ENCODE measurements at regions not wholly inside any gene's neighbourhood (a gene's known extent, or its start where the extent isn't known, plus 50 kb on each side); places are given as distances from the start of the nearest gene placed in this dataset.

DNA sequence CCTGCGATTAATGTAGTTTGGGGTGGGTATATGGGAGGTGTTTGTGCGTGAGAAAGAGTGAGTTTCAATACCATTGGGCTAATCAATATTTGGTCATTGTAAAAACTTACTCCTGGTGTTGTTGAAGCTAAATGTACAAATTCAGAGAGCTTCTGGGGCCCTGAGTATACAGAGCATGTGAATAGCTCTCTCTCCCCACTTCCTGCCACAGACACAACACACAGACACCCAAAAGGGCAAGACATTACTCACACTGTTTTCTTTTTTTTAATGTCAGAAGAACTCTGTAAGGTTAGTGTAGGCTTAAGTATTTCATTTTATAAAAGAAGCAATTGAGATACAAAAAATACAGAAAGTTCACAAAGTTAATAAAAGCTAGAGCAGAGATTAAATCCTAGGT is 151.3 kb upstream of the KCNIP4 start:
- DNase-seq: no peak

DNA sequence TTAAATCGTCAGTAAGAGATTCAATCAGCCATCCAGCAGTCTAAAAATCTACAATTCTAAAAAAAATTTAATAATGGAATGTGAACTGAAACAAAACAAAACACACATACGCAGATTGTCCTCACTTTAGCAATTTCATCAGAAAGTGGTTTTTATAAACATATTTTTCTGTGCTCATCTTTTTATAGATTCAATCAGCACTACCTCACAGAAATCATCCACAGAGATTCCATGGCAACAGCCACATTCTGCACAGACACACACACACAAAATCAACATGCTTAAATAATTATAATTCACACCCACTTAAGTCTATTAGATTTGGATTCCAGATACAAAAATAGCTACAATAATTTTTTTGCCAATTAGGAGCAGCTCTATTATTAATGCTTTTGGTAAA is 149.0 kb upstream of the KCNIP4 start:
- no peak for DNase-seq

DNA sequence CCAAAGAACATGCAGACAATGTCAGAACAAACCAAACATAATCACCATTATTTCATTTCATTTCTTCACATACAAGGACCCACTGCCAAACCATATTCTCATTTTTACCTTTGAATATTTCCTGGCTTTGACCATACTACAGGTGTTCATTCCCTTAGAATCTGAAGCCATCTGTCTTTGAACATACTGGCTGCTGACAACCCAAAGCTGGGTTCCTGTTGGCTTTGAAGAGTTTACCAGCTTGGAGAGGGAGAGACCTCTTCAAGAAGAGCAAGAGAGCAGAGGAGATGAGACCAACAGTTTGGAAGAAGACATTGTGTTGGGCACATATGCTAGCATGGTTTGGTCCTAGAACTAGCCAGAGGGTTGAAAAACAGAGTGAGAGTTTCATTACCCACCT is 145.6 kb upstream of the KCNIP4 start:
- no peak for DNase-seq

DNA sequence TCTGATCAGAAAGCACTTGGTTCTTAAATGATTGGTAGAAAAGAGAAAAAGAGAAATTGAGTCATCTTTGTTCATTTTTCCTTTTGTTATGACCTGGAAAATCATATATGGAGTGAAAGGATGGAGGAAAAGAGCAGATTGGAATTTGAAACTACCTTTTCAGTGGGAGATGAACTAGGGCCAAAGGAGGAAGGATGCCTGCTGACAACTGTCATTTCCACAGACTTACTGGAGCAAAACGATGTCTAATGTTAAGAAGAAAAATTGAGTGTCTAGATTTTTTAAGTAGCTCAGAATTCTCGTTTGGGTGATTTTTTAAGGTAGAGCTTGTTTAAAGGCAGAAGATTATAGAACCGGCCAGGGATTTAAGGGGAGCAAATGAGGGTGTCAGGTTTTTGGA is 144.6 kb upstream of the KCNIP4 start:
- no peak for DNase-seq

DNA sequence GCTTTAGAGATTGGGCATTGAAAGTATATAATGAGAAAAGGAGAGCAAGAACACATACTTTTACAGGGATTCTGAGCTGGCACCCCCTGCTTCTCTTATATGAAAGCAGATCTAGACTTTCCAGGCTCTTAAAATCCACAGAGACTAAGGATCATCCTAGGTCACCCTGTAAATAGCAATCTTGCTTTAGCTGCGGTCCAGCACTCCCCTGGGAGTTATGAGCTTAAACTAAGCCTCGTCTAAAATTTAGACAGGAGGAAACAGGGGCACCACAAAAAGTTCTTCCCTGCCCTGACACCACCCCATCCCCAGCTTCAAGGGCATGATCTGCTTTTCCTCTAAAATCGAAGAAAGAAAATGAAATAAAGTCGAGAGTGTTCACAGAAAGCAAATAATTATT is 143.3 kb upstream of the KCNIP4 start:
- DNase-seq: no peak

DNA sequence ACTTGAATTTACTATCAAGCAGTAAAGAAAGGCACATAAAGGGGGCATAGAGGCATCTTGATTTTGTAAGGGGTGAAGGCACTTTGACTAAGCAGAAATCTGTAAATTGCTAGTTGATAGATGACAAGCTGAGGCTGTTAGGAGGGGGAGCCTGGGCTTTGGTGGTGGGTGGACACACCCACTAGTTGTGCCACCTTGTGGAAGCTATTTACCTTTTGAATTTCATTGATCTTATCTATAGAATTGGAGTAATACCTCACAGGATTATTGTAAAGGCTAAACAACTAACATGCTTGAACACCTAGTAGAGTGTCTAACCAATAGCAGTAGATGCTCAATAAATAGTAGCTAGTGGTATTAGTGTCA is 142.8 kb upstream of the KCNIP4 start:
- DNase-seq: no peak

DNA sequence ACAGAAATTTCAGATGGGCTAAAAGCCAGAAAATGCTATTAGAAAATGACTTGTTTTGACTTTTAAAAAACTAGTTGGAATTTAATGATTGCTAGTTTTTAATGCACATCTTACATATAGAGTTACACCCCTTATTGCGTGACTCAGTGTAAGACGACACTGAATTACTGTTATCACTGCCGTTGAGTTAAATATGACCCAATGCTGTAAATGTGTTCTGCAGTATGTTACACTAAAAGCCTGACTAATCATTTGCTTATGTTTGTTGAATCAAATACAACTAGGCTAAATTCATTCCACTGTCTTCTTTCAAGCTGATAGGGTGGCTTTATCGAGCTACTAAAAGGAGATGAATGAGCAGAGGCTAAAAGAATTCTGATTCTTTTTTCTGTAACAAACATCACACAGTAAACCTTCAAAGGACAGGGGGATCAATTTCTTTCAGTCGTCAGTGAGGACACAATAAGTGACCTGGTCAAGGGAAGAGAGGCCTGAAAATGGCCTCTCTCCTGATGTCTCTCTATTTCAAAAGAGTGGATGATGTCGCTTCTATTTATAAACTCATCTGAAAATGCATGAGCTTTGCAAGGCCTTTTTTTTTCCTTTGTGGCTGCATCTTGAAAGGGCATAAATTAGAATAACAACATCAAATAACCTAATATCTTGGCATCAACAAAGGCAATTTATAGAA is 142.2 kb upstream of the KCNIP4 start:
- DNase-seq: no peak

DNA sequence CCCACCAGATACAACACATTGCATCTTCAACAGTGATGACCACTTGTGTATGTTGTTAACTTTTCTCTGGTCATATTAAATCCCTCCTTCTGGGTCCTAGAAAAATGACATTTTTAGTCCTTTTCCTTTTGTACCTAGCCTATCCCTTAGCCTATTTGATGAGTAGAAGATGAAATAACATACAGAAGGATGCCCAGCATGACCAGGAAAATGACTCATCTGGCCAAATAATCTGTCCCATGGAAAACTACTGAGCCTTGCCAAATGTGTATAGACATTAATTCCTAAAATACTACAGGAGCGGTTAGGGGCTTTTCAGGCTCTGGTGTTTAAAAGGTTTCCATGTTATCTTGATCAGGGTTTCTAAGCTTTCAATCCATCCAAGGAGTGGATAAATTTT is 129.0 kb upstream of the KCNIP4 start:
- DNase-seq: no peak

DNA sequence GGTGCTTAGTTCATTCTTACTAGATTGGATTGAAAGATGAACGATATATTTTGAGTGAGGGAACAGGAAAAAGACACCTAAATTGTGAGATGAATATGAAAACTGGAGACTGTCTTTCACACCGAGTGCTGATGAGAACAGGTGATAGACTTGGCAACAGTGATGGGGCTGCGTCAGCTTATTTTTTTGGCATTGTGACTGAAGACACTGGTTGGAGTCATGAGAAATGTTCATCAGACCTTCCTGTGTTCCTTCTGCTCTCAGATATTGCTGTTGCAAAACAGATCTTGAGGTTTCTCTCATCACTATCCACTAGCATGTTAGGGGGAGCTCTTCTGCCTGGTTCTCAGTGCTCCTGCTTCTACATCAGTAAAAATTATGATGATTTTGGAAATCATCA is 124.2 kb upstream of the KCNIP4 start:
- DNase-seq: no peak

DNA sequence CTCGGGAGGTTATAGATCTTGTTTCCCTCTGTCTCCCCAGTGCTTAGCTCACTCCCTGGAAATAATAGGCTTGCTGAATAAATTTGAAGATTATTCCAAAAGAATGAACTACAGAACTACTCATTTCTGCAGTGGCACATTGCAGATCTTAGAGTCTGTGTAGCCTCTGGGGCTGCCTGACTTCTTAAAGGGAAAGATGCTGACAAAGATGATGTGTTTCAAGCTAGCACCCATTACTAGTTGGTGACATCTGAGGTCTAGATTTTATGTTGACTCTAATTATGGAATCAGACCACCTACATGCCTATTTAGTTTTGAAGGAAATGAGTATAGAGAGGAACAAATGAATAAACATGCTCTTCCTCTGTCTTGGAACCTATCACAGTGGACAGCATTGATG is 123.7 kb upstream of the KCNIP4 start:
- DNase-seq: no peak

DNA sequence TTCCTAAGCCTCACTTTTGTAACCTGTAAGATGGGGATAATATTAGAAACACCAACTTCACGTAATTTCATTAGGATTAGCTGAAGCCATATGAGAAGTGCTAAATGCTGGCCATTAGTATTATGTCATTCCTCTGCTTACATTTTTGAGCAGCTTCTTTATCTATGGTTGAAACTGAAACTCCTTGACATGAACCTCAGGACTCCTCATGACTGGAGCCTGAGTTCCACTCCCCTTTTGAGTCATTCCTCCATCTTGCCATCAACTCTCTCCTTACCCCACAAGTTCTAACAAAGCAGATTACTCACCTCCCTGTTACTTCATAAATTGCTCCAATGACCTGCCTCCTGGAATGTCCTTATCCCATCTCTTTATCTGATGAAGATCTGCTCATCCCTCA is 123.2 kb upstream of the KCNIP4 start:
- no peak for DNase-seq

DNA sequence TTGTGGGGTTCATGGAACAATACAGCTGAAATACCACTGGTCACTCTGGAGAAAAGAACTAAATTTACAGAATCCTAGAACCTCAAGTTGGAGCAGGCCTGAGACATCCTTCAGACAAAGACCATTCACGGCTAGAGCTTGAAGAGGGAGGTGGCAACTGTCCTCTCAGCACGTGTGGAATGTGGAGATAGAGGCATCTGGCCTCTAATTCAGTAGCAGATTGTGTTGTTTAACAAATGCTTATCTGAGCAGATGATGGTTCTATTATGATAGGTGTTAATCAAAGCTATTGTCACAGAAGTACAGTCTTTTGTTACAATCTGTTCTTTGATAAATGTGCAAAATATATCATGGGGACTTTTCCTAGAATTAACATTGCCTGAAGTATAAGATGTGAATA is 121.7 kb upstream of the KCNIP4 start:
- DNase-seq: no peak

DNA sequence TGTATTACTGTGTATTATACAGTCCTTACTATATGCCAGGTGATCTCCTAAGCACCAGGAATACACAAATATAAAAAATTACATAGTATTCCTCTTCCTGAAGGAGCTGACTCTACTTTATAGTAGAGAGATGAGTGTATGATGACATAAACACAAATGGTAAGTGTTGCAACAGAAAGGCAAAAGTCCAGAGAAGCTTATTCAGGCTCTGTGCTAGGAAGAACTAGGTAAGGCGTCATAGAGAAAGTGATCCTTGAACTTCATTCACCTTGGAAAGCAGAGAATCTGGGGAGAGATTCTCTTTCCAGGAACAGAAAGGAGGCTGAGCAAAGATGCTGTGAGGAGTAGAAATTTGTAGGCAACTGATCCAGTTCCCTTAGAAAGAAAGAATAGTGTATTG is 115.0 kb upstream of the KCNIP4 start:
- no peak for DNase-seq

DNA sequence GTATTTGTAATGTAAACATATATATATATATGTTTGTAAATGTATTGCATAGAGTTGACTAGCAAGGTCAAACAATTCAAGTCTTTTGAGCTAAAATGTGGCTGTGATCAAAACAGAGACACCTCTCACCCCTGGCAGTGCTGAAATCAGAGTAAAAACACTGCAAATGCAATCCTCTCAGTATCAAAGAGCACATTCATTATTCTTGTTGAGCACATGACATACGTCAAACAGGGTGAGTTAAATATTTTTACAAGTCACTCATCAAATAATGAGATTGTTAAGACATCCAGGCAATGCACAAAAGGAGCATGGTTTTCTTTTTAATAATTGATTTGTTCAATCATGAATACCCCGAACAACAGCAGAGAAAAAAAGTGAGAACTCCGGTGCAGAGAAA is 114.1 kb upstream of the KCNIP4 start:
- DNase-seq: no peak

DNA sequence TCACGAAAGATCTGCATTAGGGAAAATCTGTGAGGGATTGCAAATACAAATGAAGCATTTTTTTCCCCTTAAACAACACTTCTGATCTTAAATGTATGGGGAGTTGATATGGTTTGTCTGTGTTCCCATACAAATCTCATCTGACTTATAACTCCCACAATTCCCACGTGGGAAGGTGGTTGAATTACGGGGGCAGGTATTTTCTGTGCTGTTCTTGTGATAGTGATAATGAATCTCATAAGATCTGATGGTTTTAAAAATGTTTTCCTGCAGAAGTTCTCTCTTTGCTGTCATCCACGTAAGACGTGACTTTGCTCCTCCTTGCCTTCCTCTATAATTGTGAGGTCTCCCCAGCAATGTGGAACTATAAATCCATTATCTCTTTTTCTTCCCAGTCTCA is 107.4 kb upstream of the KCNIP4 start:
- DNase-seq: no peak

DNA sequence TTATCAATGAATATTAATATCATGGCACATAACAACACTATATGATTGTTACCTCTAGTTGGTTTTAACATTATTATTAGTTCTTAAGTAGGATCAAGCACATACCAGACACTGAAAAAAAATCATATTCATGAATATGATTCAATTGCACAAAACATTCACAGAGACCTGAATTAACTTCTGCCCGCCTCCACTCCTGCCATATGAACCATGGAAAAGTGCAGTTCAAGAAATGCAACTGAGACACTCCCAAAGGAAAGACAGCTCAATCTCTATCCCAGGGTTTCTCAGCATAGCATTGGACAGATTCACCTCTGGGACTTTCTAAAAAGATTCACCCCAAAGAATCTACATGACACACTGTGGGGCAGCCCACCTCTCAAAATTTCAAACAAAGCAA is 103.5 kb upstream of the KCNIP4 start:
- no peak for DNase-seq

DNA sequence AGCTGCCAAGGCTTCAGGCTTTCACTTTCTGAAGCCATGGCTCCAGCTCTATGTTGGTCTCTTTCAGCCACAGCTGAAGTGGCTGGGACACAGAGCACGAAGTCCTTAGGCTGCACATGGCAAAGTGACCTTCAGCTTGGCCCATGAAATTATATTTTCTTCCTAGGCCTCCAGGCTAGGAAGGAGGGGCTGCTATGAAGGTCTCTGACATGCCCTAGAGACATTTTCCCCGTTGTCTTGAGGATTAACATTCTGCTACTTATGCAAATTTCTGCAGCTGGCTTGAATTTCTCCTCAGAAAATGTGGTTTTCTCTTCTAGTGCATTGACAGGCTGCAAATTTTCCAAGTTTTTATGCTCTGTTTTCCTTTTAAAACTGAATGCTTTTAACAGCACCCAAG is 99.8 kb upstream of the KCNIP4 start:
- no peak for DNase-seq

DNA sequence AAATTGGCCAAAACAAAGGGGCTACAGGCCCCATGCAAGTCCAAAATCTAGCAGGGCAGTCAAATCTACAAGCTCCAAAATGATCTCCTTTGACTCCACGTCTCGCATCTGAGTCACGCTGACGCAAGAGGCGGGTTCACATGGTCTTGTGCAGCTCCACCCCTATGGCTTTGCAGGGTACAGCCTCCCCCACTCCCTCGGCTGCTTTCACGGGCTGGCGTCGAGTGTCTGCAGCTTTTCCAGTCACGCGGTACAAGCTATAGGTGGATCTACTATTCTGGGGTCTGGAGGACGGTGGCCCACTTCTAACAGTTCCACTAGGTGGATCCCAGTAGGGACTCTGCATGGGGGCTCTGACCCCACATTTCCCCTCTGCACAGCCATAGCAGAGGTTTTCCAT is 99.2 kb upstream of the KCNIP4 start:
- peak in 1 of 6 experiments; percentile 1 for DNase-seq

DNA sequence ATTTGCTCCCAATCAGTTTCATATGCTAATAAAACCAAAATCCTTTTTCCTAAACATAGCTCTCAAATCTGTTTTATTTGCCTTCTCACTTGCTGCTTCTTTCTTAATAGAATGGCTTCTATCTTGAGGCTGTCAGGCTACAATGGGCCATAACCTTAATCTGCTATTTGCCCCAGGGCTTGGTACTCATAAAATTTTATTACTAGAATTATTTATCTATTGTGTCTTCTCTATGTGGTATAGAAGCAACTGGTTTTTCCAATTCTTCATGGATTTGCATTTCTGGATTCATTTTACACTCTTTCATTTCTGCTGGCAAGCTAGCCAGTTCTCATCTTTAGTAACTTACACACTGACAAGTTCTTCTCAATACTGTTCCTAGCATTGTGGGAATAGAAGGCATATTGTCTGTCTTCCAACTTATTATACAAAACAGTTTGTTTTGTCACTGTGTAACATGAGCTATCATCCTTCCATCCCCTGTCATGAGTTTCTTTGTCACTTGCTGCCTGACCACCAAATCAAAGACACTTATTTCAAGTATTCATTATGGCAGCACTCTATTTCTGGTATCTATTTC is 96.6 kb upstream of the KCNIP4 start:
- DNase-seq: no peak

DNA sequence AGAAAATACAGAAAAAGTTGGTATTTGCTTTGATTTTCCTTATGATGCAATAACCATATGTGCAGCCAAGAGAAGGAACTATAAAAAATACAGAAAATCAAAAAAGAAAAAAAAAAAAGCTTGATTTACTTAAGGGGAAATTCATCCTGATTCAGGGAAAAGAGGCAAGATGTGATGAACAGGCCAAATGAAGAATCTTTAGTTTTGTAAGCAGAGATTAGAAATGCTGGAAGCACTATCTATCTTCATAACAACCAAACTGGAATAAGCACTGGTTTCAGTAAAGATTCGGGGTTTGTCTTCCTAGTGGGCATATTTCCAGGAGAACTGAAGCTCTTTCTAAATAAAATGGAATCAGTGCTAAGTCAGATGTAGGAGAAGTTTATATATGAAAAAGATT is 82.9 kb upstream of the KCNIP4 start:
- no peak for DNase-seq

DNA sequence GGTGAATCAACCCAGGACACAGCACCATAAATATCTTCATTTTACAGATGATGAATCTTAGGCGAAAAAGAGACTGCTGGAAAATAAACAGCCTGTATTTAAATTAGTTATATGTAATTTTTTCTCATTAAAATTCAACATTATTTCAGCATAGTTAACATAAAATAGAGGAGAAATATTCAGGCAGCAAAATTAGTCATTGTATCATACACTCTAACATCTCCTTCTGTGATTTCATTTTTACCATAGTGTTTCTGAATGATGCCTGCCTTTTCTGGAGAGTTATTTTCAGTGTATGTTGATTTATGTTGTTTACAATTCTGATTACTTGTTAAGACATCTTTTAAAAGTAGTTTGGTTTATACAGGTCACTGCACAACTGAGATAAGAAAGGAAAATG is 82.3 kb upstream of the KCNIP4 start:
- DNase-seq: no peak

DNA sequence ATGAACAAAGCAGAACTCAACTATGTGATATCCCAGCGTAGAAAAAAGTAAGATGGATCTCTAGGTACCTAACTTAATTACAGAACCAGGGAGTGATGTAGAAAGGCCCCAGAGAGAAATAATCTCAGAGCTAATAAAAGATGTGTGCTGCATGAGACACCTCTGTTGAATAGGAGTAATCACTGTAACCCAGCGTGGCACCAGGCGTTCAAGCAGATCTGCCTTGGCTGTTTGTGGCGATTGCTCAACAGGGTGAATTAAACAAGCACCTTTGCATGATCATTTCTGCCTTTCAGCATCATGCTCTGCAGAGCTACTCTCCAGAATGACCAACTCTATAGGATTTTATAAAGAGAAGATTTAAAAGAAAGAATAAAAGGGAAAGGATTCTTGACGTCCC is 81.7 kb upstream of the KCNIP4 start:
- no peak for DNase-seq

DNA sequence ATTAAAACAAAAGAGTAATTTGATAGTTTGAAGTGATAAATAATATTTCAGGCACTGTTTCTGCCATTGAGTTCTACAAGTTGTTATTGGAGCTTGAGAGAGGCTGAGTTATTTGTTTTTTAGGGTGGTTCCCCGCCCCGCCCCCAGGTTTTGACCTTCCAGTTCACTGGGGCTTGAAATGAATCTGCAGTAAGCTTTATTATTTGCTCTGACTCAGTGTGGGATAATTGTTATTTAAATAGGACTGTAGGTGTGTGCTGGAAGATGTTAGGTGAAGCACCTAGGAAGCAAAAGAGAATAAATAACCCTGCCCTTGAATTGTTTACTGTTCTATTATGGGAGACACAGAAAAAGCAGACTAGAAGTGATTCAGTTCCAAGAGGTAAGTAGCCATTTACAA is 81.2 kb upstream of the KCNIP4 start:
- DNase-seq: no peak

DNA sequence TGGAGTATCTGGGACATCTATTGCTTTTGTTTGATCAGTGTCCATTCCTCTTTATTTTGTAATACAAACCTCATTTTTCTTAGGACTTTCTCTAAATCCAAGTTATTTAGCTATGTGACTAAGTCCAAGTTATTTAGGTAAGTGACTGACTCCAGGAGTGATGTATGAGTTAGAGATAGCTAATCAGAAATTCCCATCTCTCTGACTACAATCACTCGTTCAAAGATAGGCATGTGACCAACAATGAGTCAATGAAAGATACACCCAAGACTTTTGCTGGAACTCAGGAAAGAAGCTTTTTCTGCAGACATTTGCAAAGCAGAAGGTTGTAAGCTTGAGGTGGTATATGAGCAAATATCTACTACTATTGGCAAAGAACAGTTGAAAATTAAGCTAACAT is 72.5 kb upstream of the KCNIP4 start:
- DNase-seq: no peak

DNA sequence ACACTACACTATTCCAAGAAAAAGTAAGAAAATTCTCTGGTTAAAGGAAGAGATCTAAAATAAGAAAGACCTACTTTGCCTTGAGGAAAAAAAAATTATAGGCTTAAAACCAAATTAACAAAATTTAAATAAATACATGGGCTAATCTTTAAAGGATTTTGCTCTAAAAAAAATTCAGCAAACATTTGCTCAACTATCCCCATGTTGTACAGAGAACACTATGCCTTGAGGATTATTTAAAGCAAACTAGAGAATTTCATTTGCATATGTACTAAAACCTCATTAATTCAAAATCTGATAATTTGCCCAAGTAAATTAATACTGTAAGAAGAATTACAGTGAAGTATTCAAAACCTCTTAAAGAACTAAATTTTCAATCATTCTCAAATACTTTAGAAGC is 71.6 kb upstream of the KCNIP4 start:
- DNase-seq: no peak

DNA sequence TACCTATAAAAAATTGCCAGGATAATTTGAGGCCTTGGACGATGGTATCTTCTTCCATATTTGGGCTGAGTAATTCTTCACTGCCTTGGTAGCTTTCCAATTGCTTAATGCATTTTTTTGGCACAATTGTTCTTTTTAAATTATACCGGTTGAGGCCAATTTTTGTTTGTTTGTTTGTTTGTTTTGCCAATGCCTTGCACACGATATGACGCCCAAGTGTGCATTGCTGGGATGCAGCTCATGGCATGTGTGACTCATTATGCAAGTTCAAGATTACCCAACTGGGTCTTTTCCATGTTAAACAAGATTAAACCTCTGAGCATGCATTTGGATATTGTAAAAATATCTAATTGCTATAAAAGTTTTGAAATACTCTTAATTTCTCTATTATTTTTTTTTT is 71.1 kb upstream of the KCNIP4 start:
- DNase-seq: no peak
